Midbrain (tissue), 1 donor: ENCODE measurements at regions not wholly inside any gene's neighbourhood (a gene's known extent, or its start where the extent isn't known, plus 50 kb on each side); places are given as distances from the start of the nearest gene placed in this dataset.

Experiments
- DNase-seq: peaks from one replicate; lab custom pipeline; 2025; lab: John Stamatoyannopoulos, UW

DNA sequence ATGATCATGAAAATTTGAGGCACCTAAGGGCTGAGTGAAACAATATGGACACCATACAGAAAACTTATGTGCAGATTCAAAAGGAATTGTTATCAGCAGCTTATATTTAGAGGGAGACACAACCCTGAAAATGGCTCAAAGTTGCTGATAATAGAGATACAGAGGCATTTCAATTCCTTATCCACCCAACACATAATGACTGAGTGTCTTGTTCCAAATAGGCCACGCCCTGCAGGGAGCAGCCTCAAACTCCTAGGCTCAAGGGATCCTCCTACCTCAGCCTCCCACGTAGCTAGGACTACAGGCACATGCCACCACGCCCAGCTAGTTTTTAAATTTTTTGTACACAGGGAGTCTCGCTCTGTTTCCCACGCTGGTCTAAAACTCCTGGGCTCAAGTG, 79.0 kb downstream of the LBH start:
- no peak for DNase-seq

DNA sequence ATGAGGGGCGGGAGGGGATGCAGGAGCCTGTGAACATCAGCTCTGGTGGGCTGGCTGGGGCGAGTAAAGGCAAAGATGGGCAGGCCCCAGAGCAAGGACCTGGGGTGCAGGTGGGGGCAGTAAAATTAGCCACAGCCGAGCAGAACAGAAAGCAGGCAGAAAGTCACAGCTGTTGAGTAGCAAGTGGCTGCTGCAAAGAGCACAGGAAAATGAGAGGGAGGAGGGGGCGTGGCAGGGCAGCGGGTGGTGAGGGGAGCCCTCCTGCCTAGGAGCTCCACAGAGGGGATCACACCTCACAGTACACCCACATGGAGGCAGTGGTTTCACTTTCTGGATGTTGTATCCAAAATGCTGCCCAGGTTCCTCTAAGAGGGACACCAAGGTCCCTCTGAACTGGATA, 79.6 kb downstream of the LBH start:
- DNase-seq = no peak

DNA sequence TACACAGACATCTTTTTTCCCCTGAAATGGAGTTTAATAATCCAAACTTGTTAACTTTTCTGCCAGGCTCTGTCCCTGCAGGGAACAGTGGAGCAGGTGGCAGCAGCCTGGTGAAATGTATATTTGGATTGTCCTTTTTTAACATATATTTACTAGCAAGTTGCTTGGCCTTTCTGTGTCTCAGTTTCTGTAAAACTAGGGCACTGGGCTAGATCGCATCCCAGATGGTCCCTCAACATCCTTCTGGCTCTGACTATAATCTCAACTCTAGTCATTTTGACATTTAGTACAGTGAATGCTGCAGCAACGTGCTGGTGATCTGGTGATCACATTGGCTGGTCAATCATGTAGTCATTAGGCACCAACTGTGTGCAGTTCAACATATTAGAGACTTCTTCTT, 80.4 kb downstream of the LBH start:
- DNase-seq = no peak

DNA sequence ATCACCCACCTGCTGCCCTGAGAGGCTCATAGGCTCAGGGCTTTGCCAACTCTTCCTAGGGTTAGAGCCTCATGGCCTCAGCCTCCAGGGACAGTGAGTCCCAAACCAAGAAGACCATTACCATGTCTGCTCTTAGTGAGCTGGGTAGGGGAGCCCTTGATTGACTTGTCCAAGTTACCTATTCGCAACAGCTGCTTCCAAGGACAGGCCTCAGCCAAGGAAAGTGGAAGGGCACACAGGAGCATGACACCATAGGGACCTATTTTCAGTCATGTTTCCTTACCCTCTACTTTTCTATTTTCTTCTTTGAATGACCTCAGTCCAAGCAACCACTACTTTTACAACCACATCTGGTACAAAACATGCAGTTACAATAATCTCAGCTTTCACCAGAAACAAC, 81.6 kb downstream of the LBH start:
- no peak for DNase-seq

DNA sequence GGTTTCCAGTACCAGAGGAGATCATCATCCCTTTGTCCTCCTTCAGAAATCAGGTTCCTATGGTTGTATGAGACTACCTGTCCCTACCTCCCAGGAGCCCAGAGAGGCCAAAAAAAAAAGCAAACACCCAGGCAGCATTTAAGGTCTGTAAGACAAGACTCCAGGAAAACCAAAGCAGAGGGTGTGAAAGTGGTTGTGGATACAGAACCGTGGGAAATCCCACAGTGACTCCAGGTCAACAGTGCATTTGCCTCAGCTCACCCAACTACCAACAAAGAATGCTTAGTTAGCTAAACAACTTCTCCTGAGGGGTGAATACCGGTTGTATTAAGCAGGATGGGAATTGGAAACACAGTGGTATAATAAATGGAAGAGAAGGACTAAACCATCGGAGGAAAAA, 83.6 kb downstream of the LBH start:
- DNase-seq = no peak

DNA sequence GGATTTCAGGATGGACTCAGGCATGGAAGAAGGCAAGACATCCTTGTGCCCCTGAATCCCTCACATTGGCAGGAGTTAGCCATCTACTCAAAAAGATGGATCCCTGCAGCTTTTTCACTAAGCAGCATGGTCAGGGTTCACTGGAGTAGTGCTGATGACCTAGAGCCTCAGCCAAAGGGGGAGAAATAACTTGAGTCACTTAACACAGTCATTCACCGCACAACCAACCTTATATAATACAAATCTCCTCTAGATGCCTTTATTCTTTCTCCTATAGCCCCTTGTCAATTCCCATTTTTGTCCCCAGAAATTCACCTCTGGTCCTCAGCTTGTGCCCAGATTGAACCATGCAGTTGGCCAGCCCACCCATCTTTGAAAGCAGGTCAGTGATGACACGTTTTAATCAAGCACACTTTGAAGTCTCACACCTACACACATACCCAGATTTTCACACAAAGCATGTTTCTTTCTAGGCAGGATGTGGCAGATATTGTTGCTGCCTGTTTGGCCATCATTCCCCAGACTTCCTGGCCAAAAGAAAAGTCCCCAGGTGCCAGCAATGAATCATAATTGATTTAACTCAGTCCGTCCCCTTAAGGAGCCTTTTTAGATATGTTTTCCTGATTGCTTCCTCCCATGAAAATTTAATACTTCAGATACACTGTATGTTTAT, 84.2 kb downstream of the LBH start:
- no peak for DNase-seq

DNA sequence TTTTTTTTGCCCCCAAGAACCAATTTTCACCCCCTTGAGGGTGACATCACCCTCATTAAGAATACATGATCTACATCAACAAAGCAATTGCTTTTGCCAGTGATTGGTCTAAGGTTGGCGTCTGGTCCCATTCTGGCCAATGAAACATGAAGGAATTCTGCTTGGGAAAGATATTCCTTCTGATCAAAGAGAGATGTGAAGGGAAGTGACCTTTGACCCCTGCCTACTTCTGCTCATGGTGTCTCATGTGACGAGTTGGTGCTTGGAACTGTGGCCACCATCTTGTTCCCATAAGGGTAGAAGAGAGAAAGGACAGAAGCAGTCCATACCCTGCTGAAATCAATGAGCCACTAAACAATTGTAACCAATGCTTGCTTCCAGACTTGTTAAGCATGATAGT, 85.1 kb downstream of the LBH start:
- no peak for DNase-seq

DNA sequence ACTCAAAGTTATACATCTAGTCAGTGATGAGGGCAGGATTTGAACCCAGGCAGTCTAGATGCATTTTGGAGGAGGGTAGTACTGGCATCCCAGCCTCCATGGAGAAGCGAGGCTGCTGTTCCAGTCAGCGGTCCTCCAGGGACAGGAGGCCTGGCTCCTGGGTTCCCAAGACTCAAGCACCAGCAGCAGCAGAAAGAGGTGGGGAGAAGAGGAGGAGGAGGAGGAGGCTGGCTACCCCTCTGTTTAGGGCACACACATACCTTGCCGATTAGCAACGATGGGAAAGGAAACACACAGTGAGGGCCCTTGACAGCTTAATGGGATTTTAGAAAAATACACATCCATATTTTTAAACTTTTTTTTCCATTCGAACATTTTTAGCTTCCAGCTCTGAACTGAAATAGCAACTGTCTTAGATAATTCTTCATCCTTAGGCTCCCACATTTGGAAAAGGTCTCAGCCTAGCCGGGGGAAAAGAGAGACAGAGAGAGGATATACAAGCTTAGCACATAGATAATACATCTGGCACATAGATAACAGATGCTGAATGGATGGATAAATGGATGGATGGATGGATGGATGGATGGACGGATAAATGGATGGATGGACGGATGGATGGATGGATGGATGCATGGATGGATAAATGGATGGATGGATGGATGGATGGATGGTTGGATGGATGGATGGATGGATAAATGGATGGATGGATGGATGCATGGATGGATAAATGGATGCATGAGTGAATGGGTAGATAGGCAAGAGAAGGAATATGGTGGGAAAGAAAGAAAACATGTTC, 87.9 kb downstream of the LBH start:
- no peak for DNase-seq

DNA sequence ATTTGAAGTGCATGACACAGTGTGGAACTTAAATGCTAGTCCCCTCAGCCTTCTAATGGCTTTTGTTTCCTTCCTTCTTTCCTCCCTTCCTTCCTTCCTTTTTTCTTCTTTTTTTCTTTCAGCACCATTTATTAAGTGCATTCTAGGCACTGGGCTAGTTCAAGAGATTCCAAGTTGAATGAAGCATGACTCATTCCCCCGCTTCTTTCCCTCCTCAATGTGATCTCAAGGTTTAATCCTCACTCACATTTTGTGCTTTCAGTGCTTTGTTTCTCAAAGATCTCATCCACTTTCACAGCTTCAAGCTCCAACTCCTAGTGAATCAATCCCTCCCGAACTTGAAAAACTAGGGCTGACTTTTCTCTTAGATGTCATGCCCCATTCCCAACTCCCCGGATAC, 90.1 kb downstream of the LBH start:
- no peak for DNase-seq

DNA sequence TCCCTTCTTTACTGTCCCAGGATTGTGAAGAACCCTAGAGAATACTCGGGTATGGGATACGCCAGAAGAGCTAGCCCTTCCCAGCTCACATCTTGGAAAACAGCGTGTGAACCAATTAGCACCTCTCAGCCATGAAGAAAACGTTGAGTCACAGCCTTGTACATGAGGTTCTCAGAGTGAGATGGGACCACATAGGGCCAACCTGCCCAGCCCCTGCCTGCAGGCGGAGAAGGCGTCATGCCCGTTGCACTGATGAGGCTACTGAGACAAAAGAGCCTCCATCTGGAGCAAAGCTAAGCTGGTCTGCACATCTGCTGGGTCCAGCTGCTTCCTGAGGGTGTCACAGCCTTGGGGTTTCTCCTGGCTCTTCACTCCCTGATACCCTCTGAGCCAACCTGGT, 92.2 kb downstream of the LBH start:
- no peak for DNase-seq

DNA sequence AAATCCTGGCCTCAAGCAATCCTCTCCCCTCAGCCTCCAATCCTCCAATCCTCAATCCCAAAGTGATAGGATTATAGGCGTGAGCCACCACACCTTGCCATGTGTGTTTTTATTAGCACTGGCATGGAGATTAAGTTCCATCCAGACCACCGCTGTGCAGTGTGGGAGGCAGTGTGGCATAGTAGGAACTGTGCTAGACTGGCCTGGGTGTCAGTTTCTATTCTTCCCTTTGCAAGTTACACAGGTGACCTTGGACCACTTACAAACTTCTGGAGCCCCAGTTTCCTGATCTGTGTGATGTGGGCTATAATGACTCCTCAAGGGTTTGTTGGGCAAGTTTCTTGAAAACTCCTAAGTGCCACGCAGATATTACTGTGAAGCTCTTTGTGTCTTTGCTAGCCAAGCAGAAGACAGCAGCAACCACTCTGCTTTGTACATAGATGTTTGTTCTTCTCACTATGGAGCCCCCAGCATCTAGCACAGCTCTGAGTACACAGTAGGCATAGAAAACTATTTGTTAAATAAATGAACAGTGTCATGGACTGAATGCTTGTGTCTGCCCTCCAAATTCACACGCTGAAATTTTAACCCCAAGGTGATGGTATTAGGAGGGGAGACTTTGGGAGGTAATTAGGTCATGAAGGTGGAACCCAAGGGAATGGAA, 93.0 kb downstream of the LBH start:
- DNase-seq = no peak

DNA sequence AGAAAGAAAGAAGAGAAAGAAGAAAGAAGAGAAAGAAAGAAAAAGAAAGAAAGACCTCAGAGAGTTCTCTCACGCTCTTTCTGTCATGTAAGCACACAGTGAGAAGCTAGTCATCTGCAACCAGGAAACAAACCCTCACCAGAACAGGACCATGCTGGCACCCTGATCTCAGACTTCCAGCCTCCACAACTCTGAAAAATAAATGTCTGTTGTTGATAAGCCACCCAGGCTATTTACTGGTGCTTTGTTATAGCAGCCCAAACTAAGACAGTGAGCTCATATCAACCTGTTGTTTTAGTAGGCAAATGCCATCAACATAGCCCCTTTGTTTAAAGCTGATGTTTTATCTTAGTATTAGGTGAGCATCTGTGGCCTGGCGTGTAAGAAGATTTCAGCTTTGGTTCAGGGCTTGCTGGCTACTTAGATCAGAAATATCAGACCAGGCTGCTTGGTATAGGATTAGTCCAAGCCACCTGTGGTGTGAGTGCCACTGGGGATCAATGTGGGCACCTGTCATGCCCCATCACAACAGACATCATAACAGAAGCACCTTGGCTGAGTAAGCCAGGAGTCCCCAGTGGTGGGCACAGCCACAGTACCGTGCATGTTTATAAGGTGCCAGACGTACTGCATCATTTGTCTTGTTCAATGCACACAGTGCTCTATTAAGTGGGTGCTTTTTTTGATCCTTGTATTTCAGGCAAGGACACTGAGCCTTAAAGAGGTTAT, 94.4 kb downstream of the LBH start:
- DNase-seq = no peak

DNA sequence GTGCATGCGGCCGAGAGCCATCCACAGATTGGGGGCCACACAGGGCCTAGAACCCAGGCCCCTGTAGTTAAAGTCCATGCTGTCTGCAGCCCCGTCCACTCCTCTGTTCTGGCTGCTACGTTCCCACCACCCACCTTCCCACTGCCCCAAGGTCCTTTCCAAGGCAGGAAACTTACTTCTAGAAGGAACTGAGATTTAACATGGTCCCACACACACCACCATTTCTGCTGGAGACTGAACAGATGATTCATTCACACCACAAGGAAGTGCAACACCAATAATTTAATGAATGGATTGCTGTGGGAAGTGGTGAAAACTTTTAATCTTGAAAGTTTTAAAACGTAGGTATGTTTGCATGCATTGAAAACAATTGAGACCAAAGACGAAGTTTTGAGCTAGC, 95.2 kb downstream of the LBH start:
- DNase-seq = no peak

DNA sequence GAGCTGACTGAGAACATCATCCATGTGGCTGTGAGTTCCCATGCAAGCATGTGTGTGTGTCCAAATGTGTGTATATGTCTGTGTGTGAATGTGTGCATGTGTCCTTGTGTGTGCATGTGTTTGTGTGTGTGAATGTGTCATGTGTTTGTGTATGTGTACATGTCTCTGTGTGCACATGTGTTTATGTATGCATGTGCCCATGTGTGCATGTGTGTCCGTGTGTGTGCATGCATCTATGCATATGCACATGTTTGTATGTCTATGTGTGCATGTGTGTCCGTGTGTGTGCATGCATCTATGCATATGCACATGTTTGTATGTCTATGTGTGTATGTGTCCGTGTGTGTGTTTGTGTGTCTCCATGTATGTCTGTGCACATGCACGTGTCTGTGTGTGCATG, 99.7 kb downstream of the LBH start:
- DNase-seq = no peak

DNA sequence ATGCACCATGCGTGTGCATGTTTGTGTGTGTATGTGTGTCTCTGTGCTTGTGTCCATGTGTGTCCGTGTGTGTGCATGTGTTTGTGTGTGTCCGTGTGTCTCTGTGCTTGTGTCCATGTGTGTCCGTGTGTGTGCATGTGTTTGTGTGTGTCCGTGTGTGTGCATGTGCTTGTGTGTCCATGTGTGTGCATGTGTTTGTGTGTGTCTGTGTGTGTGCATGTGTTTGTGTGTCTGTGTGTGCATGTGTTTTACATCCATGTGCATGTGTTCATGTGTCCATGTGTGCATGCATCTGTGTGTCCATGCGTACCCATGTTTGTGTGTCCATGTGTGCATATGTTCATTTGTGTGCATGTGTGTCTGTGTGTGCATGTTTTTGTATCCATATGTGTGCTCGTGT, 100.5 kb downstream of the LBH start:
- DNase-seq = no peak

DNA sequence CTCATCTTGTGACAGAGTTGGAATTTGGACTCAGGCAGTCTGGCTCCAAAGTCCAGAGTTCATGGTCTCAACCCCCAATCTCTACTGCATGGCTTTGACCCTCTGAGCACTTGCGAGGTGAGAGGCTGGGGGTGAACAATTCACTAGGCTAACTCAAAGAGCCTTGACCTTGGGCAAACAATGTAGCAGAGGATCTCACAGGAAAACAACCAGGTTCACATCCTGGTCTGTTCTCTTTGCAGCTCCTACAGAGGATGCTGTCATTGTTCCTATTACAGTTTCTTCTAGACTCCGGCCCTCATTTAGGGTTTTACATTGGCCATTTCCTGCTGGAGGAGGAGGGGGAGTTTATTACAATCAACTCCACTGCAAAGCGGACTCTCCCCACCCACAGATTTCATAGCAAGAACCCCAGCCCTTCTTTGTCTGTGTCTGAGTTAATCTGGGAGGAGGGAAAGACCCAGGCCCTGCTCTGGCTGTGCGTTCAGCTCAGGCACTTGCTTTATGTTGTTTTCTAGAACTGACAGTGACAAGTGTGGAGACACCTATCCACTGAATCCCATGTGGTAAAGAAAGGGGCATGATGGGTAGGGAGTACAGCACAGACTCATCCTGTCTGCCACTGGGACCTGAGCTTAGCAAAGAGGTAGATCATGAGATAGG, 101.6 kb downstream of the LBH start:
- DNase-seq = no peak

DNA sequence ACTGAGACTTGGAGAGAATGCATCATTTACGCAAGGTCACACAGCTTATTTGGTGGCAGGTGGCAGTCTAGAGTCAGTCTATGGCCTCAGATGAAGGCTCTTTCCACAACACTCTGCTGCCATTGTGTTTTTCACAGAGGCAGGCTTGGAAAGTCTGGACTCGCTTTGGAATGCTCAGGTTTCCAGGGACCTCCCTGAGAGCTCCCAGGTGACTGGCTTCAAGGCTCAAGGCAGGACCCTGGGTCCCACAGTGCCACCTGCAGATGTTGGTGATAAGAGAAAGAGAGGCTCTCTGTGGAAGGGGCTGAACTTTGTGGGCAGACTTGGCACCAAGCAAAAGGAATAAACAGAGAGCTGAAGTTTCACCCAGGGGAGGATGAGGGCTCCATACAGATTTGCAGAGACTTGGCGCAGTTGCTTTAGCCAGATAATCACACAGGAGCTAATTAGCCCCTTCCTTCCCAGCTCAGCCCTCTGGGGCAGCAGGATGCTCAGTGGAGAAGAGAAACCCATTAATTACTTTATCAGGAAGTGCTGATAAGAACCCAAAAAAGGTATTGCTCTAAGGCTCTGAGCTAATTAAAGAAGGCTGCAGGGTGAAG, 103.5 kb downstream of the LBH start:
- DNase-seq = no peak

DNA sequence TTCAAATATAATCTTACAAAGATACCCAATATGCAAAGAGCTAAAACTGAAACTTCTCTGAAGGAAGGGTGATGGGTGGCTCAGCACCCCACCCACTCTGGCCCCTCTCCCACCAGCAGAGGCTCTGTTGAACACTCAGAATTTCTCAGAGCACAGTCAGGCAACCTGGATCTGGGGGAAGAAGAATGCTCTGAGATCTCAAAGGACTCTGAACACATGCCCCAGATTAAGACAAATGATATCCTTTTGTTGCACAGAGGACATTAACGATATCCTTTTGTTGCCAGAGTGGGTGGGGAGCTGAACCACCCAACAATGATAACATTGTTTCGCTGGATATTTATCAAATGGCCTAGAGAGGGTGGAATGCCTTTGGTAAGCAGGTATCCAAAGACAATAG, 104.8 kb downstream of the LBH start:
- DNase-seq = no peak

DNA sequence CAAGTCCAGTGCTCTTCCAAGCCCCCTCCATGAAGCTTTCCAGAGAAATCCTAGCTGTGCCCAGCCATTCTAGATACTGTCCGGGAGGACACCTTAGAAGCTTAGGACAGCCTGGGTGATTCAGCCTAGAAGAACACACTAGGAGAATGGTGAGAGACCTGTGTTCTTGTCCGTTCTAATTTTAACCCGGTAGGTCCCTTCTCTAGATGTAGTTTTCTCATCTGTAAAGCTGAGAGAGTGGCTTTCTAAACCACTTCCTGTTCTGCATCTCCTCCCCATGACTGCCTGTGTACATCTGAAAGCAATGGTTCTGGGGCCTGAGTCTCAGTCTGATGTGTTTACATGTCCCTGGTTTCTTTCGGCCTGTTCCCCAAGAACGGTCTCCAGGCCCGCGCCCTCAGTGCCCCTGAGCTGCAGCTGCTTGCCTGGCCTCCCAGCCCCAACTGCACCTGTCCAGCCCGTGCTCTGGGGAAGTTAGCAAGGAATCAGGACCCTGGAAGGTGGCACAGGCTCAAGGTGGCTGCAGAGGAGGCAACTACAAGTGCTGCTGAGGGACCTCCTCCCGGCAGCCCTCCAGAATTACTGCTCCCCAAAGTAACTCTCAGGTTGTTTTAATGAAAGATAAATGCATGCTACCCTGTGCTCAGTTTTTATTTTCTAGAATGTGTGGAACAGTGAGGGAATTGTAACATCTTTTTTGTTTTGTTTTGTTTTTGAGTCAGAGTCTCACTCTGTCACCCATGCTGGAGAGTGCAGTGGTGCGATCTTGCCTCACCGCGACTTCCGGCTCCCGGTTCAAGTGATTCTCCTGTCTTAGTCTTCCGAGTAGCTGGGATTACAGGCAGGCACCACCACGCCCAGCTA, 105.9 kb downstream of the LBH start:
- no peak for DNase-seq

DNA sequence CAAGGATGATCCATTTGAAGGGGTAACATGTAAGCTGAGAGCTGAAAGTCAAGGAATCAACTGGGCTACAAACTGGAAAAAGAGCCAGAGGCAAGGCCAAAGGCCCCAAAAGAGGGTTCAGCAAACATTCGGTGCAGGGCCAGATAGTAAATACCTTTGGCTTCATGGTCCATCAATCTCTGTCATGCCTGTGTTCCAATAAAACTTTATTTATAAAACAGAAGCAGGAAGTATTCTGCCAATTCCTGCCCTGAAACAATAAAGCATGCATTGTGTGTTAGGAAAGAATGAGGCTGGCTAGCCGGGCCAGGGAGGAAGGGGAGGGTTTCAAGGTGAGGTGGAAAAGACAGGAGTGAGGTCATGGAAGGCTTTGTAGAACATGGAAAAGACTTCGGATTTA, 107.1 kb downstream of the LBH start:
- no peak for DNase-seq

DNA sequence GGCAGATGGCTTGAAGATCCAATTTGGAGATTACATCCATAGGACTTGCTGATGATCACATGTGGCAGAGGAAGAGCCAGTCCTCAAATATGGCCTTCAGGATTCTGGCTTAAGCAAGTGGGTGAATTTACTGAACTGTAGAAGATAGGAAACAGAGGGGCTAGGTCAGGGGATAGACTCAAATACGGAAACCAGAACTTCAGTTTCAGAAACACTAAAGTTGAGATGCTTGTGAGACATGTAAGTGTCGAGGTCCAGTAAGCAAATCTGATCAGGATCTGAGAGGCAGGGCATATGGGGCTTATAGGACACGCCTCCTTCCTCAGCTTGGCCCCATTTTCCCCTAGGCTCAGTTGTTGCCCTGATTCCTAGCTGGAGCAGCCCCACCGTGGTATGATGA, 107.7 kb downstream of the LBH start:
- DNase-seq = no peak
